Cerebellar cortex (tissue), 1 donor: ENCODE measurements at regions not wholly inside any gene's neighbourhood (a gene's known extent, or its start where the extent isn't known, plus 50 kb on each side); places are given as distances from the start of the nearest gene placed in this dataset.
A peak's percentile ranks its signal among the peaks of the same experiment; 100 is the strongest.

Experiments used
- DNase-seq: peaks from one replicate; pipeline ENCODE4 v3.0.0-alpha.2; 2015; ENCODE audit warnings: low spot score

GRCh38 chr2:160679686-160680085 is 186.1 kb upstream of the RBMS1 start:
- DNase-seq: no peak

GRCh38 chr2:160680294-160680693 is 186.7 kb upstream of the RBMS1 start:
- no peak for DNase-seq

- DNase-seq: no peak
Measured at GRCh38 chr2:160680974-160681373, 187.4 kb upstream of the RBMS1 start.

GRCh38 chr2:160683206-160683605 is 189.6 kb upstream of the RBMS1 start:
- DNase-seq: no peak

GRCh38 chr2:160687629-160688028 is 194.0 kb upstream of the RBMS1 start:
- DNase-seq: no peak

GRCh38 chr2:160689441-160689840 is 195.8 kb upstream of the RBMS1 start:
- no peak for DNase-seq

- no peak for DNase-seq
Measured at GRCh38 chr2:160694221-160694620, 200.6 kb upstream of the RBMS1 start.

GRCh38 chr2:160694631-160695030 is 201.0 kb upstream of the RBMS1 start:
- no peak for DNase-seq

GRCh38 chr2:160695402-160696086 is 201.9 kb upstream of the RBMS1 start:
- DNase-seq: no peak

GRCh38 chr2:160696087-160696452 is 202.5 kb upstream of the RBMS1 start:
- DNase-seq: no peak

GRCh38 chr2:160697817-160698216 is 204.2 kb upstream of the RBMS1 start:
- DNase-seq: no peak

GRCh38 chr2:160700021-160700814 is 206.6 kb upstream of the RBMS1 start:
- no peak for DNase-seq

- DNase-seq: no peak
Measured at GRCh38 chr2:160701822-160702221, 208.2 kb upstream of the RBMS1 start.

- DNase-seq: no peak
Measured at GRCh38 chr2:160702754-160703153, 209.1 kb upstream of the RBMS1 start.

GRCh38 chr2:160703648-160704585 is 210.3 kb upstream of the RBMS1 start:
- no peak for DNase-seq

- DNase-seq: peak; percentile 5
Measured at GRCh38 chr2:160715428-160715827, 221.8 kb upstream of the RBMS1 start.

- no peak for DNase-seq
Measured at GRCh38 chr2:160719116-160719515, 225.5 kb upstream of the RBMS1 start.

- DNase-seq: no peak
Measured at GRCh38 chr2:160720098-160720497, 226.5 kb upstream of the RBMS1 start.

GRCh38 chr2:160721089-160722040 is 227.8 kb upstream of the RBMS1 start:
- DNase-seq: no peak

GRCh38 chr2:160726046-160726445 is 232.4 kb upstream of the RBMS1 start:
- no peak for DNase-seq

GRCh38 chr2:160730296-160730995 is 236.8 kb upstream of the RBMS1 start:
- no peak for DNase-seq
